ENCODE measurements at regions not wholly inside any gene's neighbourhood (a gene's known extent, or its start where the extent isn't known, plus 50 kb on each side); places are given as distances from the start of the nearest gene placed in this dataset.

DNA sequence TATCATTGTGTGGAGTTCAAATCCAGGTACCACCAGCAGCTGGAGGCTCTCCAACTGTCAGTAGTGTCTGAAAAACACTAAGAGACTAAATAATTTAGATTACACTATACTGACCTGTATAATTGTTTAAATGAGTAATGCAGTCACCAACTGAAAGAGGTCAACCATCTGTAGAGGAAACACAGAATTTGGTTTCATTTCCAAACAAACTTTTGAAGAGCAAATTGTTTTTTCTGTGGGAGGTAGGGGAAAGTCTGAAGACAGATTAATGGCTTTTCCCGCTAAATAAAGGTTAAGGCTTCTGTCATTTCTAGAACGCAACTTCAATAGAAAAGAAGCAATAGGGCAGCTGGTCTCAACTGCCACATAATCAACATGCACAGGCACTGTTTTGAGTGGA lies 462.6 kb downstream of the PRKD1 start:
- Mint-ChIP-seq H3K27ac (no peak overlapping the region), H3K4me1 (ENCODE audit: low read depth) (no peaks in the 10 kb centered on the region), H3K27me3 (ENCODE audit: low read depth) (no peaks in the 10 kb centered on the region), H3K4me3 (no peak overlapping the region), H3K36me3 (ENCODE audit: low read depth) (no peaks in the 10 kb centered on the region), H3K9me3 (peaks cover 8% of the 10 kb centered on the region)

DNA sequence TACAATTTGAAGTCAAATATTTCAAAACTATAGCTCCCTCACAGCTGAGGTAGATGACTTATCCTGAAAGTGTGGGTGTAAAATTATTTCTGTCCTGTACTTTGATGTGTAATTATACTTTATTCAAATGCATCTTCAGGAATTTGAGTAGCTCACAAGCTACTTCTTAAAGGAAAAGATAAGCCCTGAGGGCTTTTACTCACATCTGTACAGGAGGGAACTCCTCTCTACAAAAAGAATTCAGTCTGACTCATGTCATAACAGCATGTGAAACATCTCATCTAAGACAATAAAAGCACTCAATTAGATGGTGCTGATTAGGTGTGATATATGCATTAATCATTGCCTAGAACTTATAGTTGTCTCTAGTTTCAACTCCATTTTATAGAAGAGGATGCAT lies 452.0 kb downstream of the PRKD1 start:
- H3K4me1 Mint-ChIP-seq (ENCODE audit: low read depth), result no peaks in the 10 kb centered on the region
- no peak overlapping the region for H3K27ac Mint-ChIP-seq
- no peak overlapping the region for H3K4me3 Mint-ChIP-seq
- no peaks in the 10 kb centered on the region for H3K27me3 Mint-ChIP-seq (ENCODE audit: low read depth)
- H3K9me3 Mint-ChIP-seq, result peaks cover 4% of the 10 kb centered on the region
- no peaks in the 10 kb centered on the region for H3K36me3 Mint-ChIP-seq (ENCODE audit: low read depth)

DNA sequence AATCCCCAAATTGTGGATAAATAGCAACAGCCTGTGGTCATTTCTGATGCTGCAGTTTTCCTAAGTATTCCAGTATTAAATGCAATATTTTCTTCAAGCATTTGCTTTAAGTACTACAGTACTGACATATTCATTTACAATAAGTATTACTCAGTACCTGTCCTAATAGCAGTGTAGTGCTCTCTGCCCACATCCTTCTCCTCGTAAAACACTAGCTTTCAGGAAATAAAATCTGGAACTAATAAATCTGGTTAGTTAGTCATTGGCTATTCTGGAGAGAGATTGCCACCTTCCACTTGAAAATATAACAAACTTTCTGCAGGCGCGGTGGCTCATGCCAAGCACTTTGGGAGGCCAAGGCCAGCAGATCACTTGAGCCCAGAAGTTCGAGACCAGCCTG lies 441.5 kb downstream of the PRKD1 start:
- Mint-ChIP-seq H3K36me3 (ENCODE audit: low read depth) (no peaks in the 10 kb centered on the region), H3K9me3 (peaks cover 14% of the 10 kb centered on the region), H3K27me3 (ENCODE audit: low read depth) (no peaks in the 10 kb centered on the region), H3K4me1 (ENCODE audit: low read depth) (no peaks in the 10 kb centered on the region), H3K27ac (no peak overlapping the region), H3K4me3 (no peak overlapping the region)

DNA sequence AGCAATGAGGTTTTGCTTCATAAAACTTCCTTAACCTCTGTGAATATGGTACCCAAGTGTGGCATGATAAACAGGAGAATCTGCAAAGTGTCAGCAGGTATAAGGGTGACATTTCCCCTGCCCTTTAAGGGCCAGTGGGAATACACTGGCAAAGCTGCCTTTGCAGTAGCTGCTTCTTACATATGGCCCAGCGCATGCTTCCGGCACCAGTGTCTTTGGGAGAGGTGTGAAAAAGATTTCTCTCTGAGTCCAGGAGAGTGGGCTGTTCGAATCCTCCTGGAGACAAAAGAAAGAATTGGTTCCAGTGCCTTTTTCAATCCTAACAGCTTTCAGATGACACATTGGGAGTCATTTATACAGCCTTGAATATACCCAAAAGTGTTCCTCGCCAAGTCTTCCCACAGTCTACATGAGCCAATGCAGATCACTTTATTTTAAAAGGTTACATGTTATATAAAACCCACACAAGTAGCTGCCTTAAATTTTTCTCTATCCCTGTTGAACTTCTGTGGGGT lies 437.7 kb downstream of the PRKD1 start:
- Mint-ChIP-seq H3K36me3 (ENCODE audit: low read depth) (no peaks in the 10 kb centered on the region), H3K27me3 (ENCODE audit: low read depth) (no peaks in the 10 kb centered on the region), H3K4me1 (ENCODE audit: low read depth) (no peaks in the 10 kb centered on the region), H3K9me3 (peaks cover 13% of the 10 kb centered on the region), H3K27ac (no peak overlapping the region), H3K4me3 (no peak overlapping the region)

DNA sequence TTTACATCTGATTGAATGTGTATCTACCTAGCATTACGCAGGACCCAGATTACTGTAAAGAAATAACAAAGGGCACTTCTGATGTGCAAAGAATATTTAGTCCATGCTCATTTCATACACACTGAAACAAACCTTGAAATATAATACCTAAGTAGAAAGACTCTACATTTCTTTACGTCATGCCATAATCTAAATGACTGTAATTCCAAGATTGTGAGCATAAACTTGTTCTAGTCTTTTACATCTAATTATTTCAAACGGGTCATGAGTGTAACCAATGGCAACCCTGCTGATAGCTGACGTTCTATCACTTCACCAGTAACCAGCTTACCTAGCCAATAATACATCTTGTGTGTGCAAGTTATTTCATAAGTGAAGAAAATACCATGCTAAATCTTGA lies 433.8 kb downstream of the PRKD1 start:
- H3K36me3 Mint-ChIP-seq (ENCODE audit: low read depth), result no peaks in the 10 kb centered on the region
- no peak overlapping the region for H3K27ac Mint-ChIP-seq
- peaks cover 11% of the 10 kb centered on the region for H3K9me3 Mint-ChIP-seq
- no peaks in the 10 kb centered on the region for H3K27me3 Mint-ChIP-seq (ENCODE audit: low read depth)
- H3K4me1 Mint-ChIP-seq (ENCODE audit: low read depth), result no peaks in the 10 kb centered on the region
- H3K4me3 Mint-ChIP-seq, result no peak overlapping the region

DNA sequence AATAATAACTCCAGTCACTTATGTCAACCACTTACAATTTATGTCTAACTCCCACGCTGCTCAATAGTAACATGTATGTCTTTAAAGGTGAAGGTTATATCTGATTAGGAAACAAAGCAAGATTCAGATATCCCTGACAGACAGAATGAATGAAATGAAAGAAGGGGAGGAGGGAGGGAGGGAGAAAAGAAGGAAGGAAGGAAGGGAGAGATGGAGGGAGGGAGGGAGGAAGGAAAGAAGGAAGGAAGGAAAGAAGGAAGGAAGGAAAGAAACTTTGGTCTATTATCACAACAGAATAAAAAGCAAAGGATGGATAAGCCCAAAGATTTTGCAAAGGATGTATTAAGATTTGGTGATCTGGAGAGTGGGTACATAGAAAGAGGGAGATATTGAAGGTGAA lies 433.3 kb downstream of the PRKD1 start:
- Mint-ChIP-seq H3K36me3 (ENCODE audit: low read depth) (no peaks in the 10 kb centered on the region), H3K4me1 (ENCODE audit: low read depth) (no peaks in the 10 kb centered on the region), H3K4me3 (no peak overlapping the region), H3K27ac (no peak overlapping the region), H3K9me3 (peaks cover 11% of the 10 kb centered on the region), H3K27me3 (ENCODE audit: low read depth) (no peaks in the 10 kb centered on the region)

DNA sequence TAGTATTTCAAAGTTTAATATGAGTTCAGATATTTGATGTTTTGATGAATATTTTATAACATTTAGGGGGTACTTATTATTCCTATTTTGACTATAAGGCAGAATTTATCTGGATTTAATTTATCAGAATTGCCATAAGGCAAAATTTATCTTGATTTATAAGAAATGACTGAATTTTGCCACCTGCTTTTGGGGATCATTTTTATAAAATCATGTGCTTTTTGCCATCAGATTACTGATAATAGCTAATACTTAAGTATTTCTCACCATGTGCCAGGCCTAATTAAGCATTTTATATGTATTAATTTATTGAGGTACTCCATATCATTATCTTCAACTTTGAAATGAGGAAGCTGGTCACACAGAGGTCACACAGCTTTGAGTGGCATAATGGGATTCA lies 423.7 kb downstream of the PRKD1 start:
- no peaks in the 10 kb centered on the region for H3K36me3 Mint-ChIP-seq (ENCODE audit: low read depth)
- no peaks in the 10 kb centered on the region for H3K27me3 Mint-ChIP-seq (ENCODE audit: low read depth)
- H3K9me3 Mint-ChIP-seq, result peaks cover 14% of the 10 kb centered on the region
- no peak overlapping the region for H3K27ac Mint-ChIP-seq
- no peak overlapping the region for H3K4me3 Mint-ChIP-seq
- no peaks in the 10 kb centered on the region for H3K4me1 Mint-ChIP-seq (ENCODE audit: low read depth)

DNA sequence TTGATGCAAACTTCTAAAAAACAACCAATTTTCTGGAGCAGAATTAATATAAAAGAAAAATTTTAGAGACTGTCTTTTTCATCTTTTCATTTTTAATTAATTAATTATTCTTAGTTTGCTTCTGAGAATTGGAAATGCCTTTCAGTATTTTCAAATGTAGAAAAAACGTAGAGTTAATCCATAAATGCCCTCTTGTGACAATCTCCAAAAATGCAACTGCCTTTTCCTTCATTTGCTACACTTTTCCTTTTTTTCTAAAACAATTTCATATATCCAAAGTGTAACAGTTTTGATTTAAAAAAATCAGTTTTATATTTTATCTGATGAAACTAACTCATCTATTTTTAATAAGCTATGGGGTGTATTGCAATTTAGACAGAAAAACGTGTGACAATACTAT lies 409.3 kb downstream of the PRKD1 start:
- H3K36me3 Mint-ChIP-seq (ENCODE audit: low read depth), result no peaks in the 10 kb centered on the region
- H3K4me1 Mint-ChIP-seq (ENCODE audit: low read depth), result no peaks in the 10 kb centered on the region
- H3K27me3 Mint-ChIP-seq (ENCODE audit: low read depth), result no peaks in the 10 kb centered on the region
- no peak overlapping the region for H3K27ac Mint-ChIP-seq
- peaks cover 17% of the 10 kb centered on the region for H3K9me3 Mint-ChIP-seq
- H3K4me3 Mint-ChIP-seq, result no peak overlapping the region

DNA sequence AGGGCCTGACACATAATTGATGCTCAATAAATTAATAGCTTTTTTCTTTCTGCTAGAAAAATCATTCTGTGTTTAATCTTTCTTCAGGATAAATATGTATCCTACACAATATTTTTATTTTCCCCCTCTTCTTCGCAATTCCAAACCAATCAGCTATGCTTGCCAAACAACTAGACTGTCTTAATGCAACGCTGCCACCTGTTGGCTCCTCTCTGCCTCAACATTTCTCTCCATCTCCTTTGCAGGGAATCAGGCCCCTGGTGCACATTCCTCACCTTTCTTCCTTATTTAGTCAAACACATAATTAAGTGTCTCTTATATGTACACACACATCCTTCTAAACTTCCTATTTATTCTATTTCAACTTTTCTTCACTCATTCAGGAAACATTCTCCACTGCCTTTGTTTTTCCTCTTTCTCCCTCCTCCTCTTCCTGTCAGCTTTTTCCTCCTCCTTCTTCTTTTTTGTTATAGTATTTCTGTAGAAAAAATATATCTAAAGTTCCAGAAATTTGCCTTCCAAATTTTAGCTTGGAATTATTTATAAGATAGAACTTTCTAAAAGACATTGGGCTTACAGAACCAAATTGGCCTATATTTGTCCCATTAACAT lies 406.0 kb downstream of the PRKD1 start:
- no peak overlapping the region for H3K27ac Mint-ChIP-seq
- H3K9me3 Mint-ChIP-seq, result peaks cover 10% of the 10 kb centered on the region
- no peaks in the 10 kb centered on the region for H3K4me1 Mint-ChIP-seq (ENCODE audit: low read depth)
- H3K36me3 Mint-ChIP-seq (ENCODE audit: low read depth), result no peaks in the 10 kb centered on the region
- no peaks in the 10 kb centered on the region for H3K27me3 Mint-ChIP-seq (ENCODE audit: low read depth)
- H3K4me3 Mint-ChIP-seq, result no peak overlapping the region
